Fibroblast of skin of right biceps (primary cell): ENCODE measurements at regions not wholly inside any gene's neighbourhood (a gene's known extent, or its start where the extent isn't known, plus 50 kb on each side); places are given as distances from the start of the nearest gene placed in this dataset.
"Not testable (repeated sequence)": the region's sequence is repeated elsewhere in the genome, so short reads cannot be mapped to it uniquely, and the experiment has no call there.

ENCODE experiments used
- DNase-seq: peaks from one replicate; pipeline ENCODE4 v3.0.0-alpha.2; 2013

- DNase-seq: not testable (repeated sequence)
These were observed 673.8 kb downstream of the CDH9 start for GRCh38 chr5:26364624-26365023.

GRCh38 chr5:26343801-26344325 is 694.5 kb downstream of the CDH9 start:
- DNase-seq: no peak

- no peak for DNase-seq
These were observed 698.8 kb downstream of the CDH9 start for GRCh38 chr5:26339576-26339975.

GRCh38 chr5:26329562-26330189 is 708.7 kb downstream of the CDH9 start:
- DNase-seq: no peak

GRCh38 chr5:26326153-26326759 is 712.1 kb downstream of the CDH9 start:
- no peak for DNase-seq

- DNase-seq: not testable (repeated sequence)
These were observed 713.0 kb downstream of the CDH9 start for GRCh38 chr5:26325432-26325831.

- not testable (repeated sequence) for DNase-seq
These were observed 714.0 kb downstream of the CDH9 start for GRCh38 chr5:26324273-26324895.

GRCh38 chr5:26323794-26324193 is 714.6 kb downstream of the CDH9 start:
- no peak for DNase-seq

- DNase-seq: no peak
These were observed 717.1 kb downstream of the CDH9 start for GRCh38 chr5:26321278-26321677.

- no peak for DNase-seq
These were observed 728.0 kb downstream of the CDH9 start for GRCh38 chr5:26310415-26310814.

- no peak for DNase-seq
These were observed 742.8 kb downstream of the CDH9 start for GRCh38 chr5:26295541-26295940.

- DNase-seq: no peak
These were observed 756.2 kb downstream of the CDH9 start for GRCh38 chr5:26282190-26282589.

GRCh38 chr5:26278078-26278477 is 760.3 kb downstream of the CDH9 start:
- DNase-seq: no peak

GRCh38 chr5:26259081-26259480 is 779.3 kb downstream of the CDH9 start:
- no peak for DNase-seq

- DNase-seq: no peak
These were observed 793.1 kb downstream of the CDH9 start for GRCh38 chr5:26245321-26245720.

- no peak for DNase-seq
These were observed 798.8 kb downstream of the CDH9 start for GRCh38 chr5:26239588-26239987.

GRCh38 chr5:26237489-26237888 is 800.9 kb downstream of the CDH9 start:
- no peak for DNase-seq

GRCh38 chr5:26236936-26237335 is 801.5 kb downstream of the CDH9 start:
- DNase-seq: no peak

- DNase-seq: no peak
These were observed 805.7 kb downstream of the CDH9 start for GRCh38 chr5:26232706-26233105.

- DNase-seq: no peak
These were observed 807.1 kb downstream of the CDH9 start for GRCh38 chr5:26231316-26231715.

- DNase-seq: no peak
These were observed 808.5 kb downstream of the CDH9 start for GRCh38 chr5:26229848-26230247.

- no peak for DNase-seq
These were observed 811.1 kb downstream of the CDH9 start for GRCh38 chr5:26227245-26227644.

- DNase-seq: no peak
These were observed 833.3 kb downstream of the CDH9 start for GRCh38 chr5:26205121-26205520.

GRCh38 chr5:26193626-26194025 is 844.8 kb downstream of the CDH9 start:
- no peak for DNase-seq
